Fibroblast of pulmonary artery (primary cell): ENCODE measurements at regions not wholly inside any gene's neighbourhood (a gene's known extent, or its start where the extent isn't known, plus 50 kb on each side); places are given as distances from the start of the nearest gene placed in this dataset.
A peak's percentile ranks its signal among the peaks of the same experiment; 100 is the strongest.

Experiments
- DNase-seq: peaks from one replicate; pipeline ENCODE4 v3.0.0-alpha.2; 2010; ENCODE audit warnings: low read depth
- H3K4me3 ChIP-seq: replicated peaks from 2 replicates; pipeline ENCODE4 v1.5.1; 2011; ENCODE audit warnings: low read depth, mild to moderate bottlenecking, control low read depth, low read length, moderate library complexity
- CTCF ChIP-seq: IDR thresholded peaks from 2 replicates; pipeline ENCODE4 v1.5.1; 2011; ENCODE audit warnings: mild to moderate bottlenecking, control low read depth, low read length, inconsistent platforms; ENCODE audit errors: missing control alignments

DNA sequence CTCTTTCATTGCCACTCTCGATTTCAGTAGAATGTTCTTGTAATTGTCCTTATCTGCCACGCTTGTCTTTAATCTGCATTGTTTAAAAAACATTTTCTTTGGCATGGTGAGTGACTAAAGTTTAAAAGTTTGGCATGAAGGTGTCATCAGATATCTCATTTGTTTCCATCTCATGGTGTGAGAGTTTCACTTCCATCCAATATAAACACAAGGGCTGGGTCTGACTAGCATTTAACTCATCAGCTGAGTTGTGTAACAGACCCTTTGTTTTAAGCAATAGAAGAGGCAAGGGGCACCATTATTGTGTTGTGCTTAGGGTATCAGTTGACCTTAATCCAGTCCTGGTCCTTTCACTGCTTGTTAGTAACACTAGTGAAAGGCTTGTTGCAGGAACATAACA lies 49.9 kb upstream of the IL12A start:
- DNase-seq: peak; percentile 34
- no peak for TF ChIP-seq CTCF
- H3K4me3 ChIP-seq: no peak overlapping the region
